HEK293T (cell line): ENCODE measurements at regions not wholly inside any gene's neighbourhood (a gene's known extent, or its start where the extent isn't known, plus 50 kb on each side); places are given as distances from the start of the nearest gene placed in this dataset.

Experiments
- BHLHE40 ChIP-seq: fragments of 450-650 bp; IDR thresholded peaks from 2 replicates; pipeline ENCODE4 v1.6.1; 2016; ENCODE audit warnings: mild to moderate bottlenecking, moderate library complexity, borderline replicate concordance
- ELF4 ChIP-seq: fragments of 450-650 bp; IDR thresholded peaks from 2 replicates; pipeline ENCODE4 v1.6.1; 2017; ENCODE audit warnings: antibody characterized with exemption
- FOXA1 ChIP-seq: fragments of 450-650 bp; IDR thresholded peaks from 2 replicates; pipeline ENCODE4 v1.6.1; 2016; ENCODE audit warnings: mild to moderate bottlenecking
- FOXK2 ChIP-seq: fragments of 450-650 bp; IDR thresholded peaks from 2 replicates; pipeline ENCODE4 v1.6.1; 2016; ENCODE audit warnings: mild to moderate bottlenecking
- FOXM1 ChIP-seq: fragments of 450-650 bp; IDR thresholded peaks from 2 replicates; pipeline ENCODE4 v1.6.1; 2017; ENCODE audit warnings: mild to moderate bottlenecking, borderline replicate concordance
- HDGF ChIP-seq: fragments of 450-650 bp; IDR thresholded peaks from 2 replicates; pipeline ENCODE4 v1.6.1; 2017; ENCODE audit warnings: antibody characterized with exemption, borderline replicate concordance
- LEF1 ChIP-seq: fragments of 450-650 bp; IDR thresholded peaks from 2 replicates; pipeline ENCODE4 v1.6.1; 2017; ENCODE audit warnings: mild to moderate bottlenecking, borderline replicate concordance
- NFRKB ChIP-seq: fragments of 450-650 bp; IDR thresholded peaks from 2 replicates; pipeline ENCODE4 v1.6.1; 2016; ENCODE audit warnings: mild to moderate bottlenecking, moderate library complexity
- SP1 ChIP-seq: fragments of 450-650 bp; IDR thresholded peaks from 2 replicates; pipeline ENCODE4 v1.6.1; 2017
- SUZ12 ChIP-seq: fragments of 450-650 bp; IDR thresholded peaks from 2 replicates; pipeline ENCODE4 v1.6.1; 2016; ENCODE audit warnings: mild to moderate bottlenecking
- ZNF384 ChIP-seq: fragments of 450-650 bp; IDR thresholded peaks from 2 replicates; pipeline ENCODE4 v1.6.1; 2016

DNA sequence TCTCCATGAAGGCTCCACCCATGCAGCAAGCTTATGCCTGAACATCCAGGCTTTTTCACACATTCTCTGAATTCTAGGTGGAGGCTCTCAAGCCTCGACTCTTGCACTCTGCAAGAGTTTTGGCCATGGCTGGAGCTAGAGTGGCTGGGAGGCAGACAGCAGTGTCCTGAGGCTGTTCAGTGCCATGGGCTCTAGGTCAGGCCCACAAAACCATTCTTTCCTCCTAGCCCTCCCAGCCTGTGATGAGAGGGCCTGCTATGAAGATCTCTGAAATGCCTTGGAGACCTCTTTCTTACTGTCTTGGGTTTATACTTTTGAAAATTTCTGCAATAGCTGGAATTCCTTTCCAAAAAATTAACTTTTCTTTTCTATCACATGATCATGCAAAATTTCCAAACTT lies 210.7 kb downstream of the RND3 start:
- TF ChIP-seq FOXK2 = no peak
- TF ChIP-seq FOXA1 = no peak
- TF ChIP-seq SP1 = no peak
- no peak for TF ChIP-seq FOXM1
- no peak for TF ChIP-seq NFRKB
- no peak for TF ChIP-seq ZNF384
- TF ChIP-seq SUZ12 = no peak
- TF ChIP-seq HDGF = no peak
- no peak for TF ChIP-seq ELF4
- no peak for TF ChIP-seq LEF1
- no peak for TF ChIP-seq BHLHE40
